CD4-positive, alpha-beta T cell treated with Interleukin-2 at 100 ng/mL for 4 hours (primary cell): ENCODE measurements at regions not wholly inside any gene's neighbourhood (a gene's known extent, or its start where the extent isn't known, plus 50 kb on each side); places are given as distances from the start of the nearest gene placed in this dataset.

Experiments used
- DNase-seq: peaks from one replicate; pipeline ENCODE4 v3.0.0-alpha.2; 2020; ENCODE audit warnings: low spot score

GRCh38 chr10:56836659-56837058, 475.6 kb upstream of the ZWINT start:
- no peak for DNase-seq

- no peak for DNase-seq
These were observed 470.6 kb upstream of the ZWINT start for GRCh38 chr10:56831681-56832080.

GRCh38 chr10:56823849-56824248, 462.8 kb upstream of the ZWINT start:
- DNase-seq: no peak

- no peak for DNase-seq
These were observed 444.0 kb upstream of the ZWINT start for GRCh38 chr10:56805022-56805421.

GRCh38 chr10:56785292-56785691, 424.2 kb upstream of the ZWINT start:
- DNase-seq: no peak

- DNase-seq: no peak
These were observed 421.4 kb upstream of the ZWINT start for GRCh38 chr10:56782503-56782902.

GRCh38 chr10:56771343-56771742, 410.3 kb upstream of the ZWINT start:
- DNase-seq: no peak

- DNase-seq: no peak
These were observed 402.0 kb upstream of the ZWINT start for GRCh38 chr10:56763090-56763489.

- no peak for DNase-seq
These were observed 384.4 kb upstream of the ZWINT start for GRCh38 chr10:56745490-56745889.

GRCh38 chr10:56728349-56728748, 367.3 kb upstream of the ZWINT start:
- DNase-seq: no peak

GRCh38 chr10:56722912-56723311, 361.9 kb upstream of the ZWINT start:
- no peak for DNase-seq

- no peak for DNase-seq
These were observed 354.2 kb upstream of the ZWINT start for GRCh38 chr10:56715262-56715661.

GRCh38 chr10:56698506-56698905, 337.4 kb upstream of the ZWINT start:
- no peak for DNase-seq

- no peak for DNase-seq
These were observed 318.5 kb upstream of the ZWINT start for GRCh38 chr10:56679578-56679977.

- no peak for DNase-seq
These were observed 301.8 kb upstream of the ZWINT start for GRCh38 chr10:56662765-56663447.

- DNase-seq: no peak
These were observed 292.2 kb upstream of the ZWINT start for GRCh38 chr10:56653289-56653688.

- no peak for DNase-seq
These were observed 285.5 kb upstream of the ZWINT start for GRCh38 chr10:56646329-56647111.

- no peak for DNase-seq
These were observed 272.9 kb upstream of the ZWINT start for GRCh38 chr10:56633876-56634452.

- DNase-seq: no peak
These were observed 271.5 kb upstream of the ZWINT start for GRCh38 chr10:56632537-56632936.

- DNase-seq: no peak
These were observed 263.0 kb upstream of the ZWINT start for GRCh38 chr10:56624082-56624481.

GRCh38 chr10:56623064-56623463, 262.0 kb upstream of the ZWINT start:
- DNase-seq: no peak

- no peak for DNase-seq
These were observed 261.4 kb upstream of the ZWINT start for GRCh38 chr10:56622335-56622973.

GRCh38 chr10:56606202-56606601, 245.1 kb upstream of the ZWINT start:
- DNase-seq: no peak
